ENCODE measurements at regions not wholly inside any gene's neighbourhood (a gene's known extent, or its start where the extent isn't known, plus 50 kb on each side); places are given as distances from the start of the nearest gene placed in this dataset.
"Not testable (repeated sequence)": the region's sequence is repeated elsewhere in the genome, so short reads cannot be mapped to it uniquely, and the experiment has no call there.

- not testable (repeated sequence) for DNase-seq
These were observed 1158.0 kb upstream of the TMEFF2 start for GRCh38 chr2:193352665-193353242.

DNA sequence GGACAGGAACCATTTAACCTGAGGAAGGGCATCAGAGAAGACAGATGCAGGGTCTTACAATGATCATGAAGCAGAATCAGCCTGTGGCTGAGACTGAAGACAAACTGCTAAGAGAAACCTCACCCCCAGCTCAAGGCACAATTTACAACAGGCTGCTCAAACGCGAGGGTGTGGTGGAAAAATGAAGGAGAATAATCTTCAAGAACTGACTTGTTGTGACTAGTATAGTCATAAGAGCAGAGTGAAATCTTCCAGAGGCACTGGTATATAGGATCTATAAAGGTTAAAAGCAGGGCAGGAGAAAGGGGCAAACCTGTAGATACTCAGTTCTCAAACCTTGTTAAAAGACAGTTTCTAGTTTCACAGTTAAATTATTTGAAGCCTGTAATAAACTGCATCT lies 1155.8 kb upstream of the TMEFF2 start:
- DNase-seq: no peak

- DNase-seq: no peak
These were observed 1154.9 kb upstream of the TMEFF2 start for GRCh38 chr2:193349642-193350041.

- no peak for DNase-seq
These were observed 1153.3 kb upstream of the TMEFF2 start for GRCh38 chr2:193348055-193348454.

DNA sequence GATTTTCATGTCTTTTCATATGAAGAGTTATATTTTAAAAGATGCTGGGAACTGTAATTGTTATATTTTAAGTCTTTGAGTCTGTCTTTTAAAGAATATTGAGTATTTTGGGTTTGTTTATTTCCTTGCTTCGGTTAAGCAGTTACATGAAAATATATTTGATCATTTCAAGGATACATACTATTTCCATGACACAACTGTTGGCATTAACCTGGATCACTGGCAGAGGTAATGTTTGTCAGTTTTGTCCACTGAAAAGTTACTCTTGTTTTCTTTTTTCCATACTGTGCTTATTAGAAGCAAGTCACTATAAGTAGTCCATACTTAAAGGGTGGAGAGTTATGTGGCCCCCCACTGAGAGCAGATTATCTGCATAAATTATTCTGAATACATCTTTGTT lies 1142.0 kb upstream of the TMEFF2 start:
- no peak for DNase-seq

DNA sequence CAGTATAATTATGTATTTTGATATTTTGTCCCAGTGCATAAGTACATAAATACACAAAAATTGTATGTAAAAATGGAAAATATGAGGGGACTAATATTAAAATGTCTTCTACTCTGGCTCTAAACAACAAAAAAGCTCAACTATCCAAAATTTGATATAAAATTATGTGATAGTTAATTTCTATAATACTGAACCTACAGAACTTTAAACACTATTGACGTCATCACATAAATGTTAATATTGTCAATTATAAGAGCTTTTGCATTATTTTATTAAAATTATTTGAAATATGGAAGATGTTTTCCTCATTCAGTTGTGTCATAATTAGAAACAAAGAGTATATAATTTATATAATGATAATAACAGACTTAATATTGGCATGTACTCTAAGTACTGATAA lies 1139.7 kb upstream of the TMEFF2 start:
- DNase-seq: no peak

- no peak for DNase-seq
These were observed 1138.8 kb upstream of the TMEFF2 start for GRCh38 chr2:193333539-193333938.

DNA sequence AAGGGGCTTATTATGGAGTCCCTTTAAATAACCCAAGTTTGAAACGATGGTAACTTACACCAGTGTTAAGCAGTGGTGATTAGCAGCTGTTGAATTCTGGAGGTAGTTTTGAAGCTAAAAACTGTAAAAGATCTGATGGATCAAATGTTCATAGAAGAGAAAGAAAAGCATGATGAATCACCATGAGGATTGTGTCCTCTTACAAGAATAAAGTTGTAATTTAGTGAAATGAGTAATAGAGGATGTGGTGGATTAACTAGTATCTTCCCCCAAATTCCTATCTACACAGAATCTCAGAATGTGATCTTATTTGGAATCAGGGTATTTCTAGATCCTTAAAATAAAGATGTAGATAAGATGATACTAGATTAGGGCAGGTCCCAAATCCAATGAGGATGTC lies 1138.2 kb upstream of the TMEFF2 start:
- DNase-seq: no peak

DNA sequence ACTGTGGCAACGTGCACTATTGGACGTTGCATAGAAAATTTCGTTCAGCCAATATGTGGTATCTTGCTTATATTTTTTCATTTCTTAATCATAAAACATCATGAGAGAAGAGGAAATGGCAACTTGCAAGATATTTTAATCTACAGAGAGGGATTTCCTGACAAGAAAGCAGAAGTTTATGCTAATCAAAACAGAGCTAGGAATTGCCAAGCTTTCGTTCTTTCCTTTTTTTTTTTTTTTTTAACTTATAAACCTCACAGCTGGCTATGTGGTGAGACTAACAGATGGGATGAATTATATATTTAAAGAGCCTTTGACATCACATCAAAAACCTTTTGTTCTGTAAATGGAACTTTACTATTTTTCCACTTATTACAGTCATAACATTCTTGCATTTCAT lies 1136.9 kb upstream of the TMEFF2 start:
- no peak for DNase-seq

DNA sequence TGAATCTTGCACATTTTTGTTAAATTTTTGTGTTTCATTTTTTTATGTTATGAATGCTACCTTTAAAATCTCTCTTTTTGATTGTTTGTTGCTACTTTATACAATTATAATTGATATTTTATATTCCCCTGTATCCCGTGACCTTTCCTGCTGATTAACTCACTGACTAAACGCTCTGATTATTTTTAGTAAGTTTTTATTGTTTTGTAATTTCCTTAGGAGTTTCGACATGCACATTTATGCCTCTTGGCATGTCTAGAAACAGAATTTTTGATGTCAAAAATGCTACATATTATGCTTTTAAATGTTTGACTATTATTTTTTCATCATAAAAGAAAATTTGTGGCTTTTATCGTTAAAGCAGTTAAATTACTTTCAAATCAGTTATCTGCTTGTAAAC lies 1131.6 kb upstream of the TMEFF2 start:
- DNase-seq: no peak

GRCh38 chr2:193315428-193316091 lies 1120.8 kb upstream of the TMEFF2 start:
- no peak for DNase-seq

DNA sequence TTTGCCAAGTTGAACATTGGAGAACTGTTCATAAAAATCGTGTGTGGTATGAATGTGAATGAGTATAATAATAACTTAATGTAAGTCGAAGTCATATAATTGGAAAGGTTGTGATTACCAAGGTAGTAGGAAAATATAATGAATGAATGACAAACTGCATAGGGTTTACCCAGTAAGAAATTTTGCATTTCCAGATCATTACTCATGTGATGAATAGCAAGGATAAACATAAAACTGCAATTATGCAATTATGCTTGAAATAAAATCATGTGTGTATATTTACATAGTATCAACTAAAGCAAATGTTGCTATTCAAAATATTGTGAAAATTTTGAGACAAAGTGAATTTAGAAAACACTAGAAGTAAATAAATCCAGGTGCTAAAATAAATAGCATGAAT lies 1108.7 kb upstream of the TMEFF2 start:
- no peak for DNase-seq

DNA sequence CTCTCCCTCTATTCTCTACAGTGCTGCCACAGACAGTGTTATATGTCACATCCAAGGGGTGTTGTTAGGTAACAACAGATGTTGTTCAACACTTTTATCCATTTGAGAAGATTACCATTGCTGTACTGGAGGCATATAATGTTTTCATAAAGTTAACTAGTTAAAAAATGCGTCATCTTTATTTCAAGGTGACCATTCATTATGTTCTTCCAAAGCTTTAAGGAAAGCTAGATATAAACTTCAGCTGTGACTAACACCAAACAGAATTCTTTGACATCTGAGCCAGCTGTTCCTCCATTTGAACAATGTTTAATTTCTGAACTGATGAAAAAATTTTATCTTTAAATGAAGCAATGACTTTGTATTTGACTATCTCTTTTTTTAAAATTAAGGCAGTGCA lies 1099.6 kb upstream of the TMEFF2 start:
- no peak for DNase-seq

- no peak for DNase-seq
These were observed 1084.6 kb upstream of the TMEFF2 start for GRCh38 chr2:193279361-193279760.

- no peak for DNase-seq
These were observed 1082.3 kb upstream of the TMEFF2 start for GRCh38 chr2:193276988-193277387.

- no peak for DNase-seq
These were observed 1081.8 kb upstream of the TMEFF2 start for GRCh38 chr2:193276560-193276959.

DNA sequence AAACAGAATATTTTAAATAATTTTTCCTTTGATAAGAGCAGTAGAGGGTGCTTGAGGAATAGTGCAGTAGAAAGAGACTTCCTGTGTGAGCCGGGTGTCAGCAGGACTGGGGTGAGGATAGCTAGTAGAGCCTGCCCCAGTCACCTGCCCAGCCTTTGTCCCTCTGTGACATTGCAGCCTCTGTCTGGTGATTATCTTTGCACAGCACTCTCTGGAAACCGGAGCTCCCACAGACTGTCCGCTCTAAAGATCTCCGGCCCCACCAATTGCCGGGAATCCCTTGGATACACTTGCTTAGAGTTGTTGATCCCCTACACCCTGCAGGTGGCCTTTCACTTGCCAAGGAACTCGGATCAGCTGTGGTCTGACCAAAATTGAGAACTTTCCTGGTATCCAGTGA lies 1081.3 kb upstream of the TMEFF2 start:
- no peak for DNase-seq

GRCh38 chr2:193272011-193272410 lies 1077.3 kb upstream of the TMEFF2 start:
- no peak for DNase-seq

DNA sequence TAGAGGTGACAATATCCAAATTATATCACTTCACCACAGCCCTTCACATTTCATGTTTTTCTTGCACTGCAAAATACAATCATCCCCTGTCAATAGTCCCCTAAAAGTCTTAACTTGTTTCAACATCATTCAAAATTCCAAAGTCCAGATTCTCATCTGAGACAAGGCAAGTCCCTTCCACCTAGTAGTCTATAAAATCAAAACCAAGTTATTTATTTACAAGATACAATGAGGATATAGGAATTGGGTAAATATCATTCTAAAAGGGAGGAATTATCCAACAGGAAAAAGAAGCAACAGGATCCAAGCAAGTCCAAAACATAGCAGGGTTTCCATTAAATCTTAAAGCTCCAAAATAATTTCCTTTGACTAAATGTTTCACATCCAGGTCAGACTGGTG lies 1076.1 kb upstream of the TMEFF2 start:
- no peak for DNase-seq

GRCh38 chr2:193267496-193268002 lies 1072.8 kb upstream of the TMEFF2 start:
- no peak for DNase-seq

DNA sequence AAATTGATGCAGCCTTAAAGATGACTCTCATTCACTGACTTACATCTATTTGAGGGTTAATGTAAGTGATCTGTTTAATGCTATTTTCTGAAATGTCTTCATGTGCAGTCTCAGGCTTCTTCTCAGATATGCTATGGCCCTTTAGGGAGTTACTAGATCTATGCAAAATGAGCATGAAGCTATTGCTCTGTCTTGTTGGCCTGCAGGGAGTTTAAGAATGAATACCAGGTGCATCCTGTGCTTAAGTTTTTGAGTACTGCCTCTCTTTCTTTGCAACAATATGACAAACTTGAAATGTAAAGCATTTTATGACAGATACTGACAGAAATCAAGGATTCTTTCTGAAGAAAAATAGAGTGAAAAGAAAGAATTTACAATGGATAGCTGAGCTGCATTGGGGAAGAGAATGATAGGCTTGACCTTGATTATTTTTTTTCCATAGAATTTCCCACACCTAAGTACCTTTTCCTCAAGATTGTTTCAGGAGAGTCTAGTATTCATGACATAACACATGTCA lies 1058.3 kb upstream of the TMEFF2 start:
- no peak for DNase-seq

GRCh38 chr2:193251909-193252308 lies 1057.2 kb upstream of the TMEFF2 start:
- no peak for DNase-seq

DNA sequence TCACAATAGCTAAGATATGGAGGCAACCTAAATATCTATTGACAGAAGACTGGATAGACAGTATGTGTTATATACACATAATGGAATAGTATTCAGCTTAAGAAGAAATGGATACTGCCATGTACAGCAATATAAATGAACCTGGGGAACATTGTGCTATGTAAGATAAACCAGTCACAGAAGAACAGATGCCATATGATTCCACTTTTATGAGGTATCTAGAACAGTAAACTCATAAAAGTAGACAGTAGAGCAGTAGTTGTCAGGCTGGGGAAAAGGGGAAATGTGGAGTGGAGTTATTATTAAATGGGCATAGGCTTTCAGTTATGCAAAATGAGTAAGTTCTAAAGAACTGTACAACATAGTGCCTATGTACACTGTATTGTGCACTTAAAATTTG lies 1055.7 kb upstream of the TMEFF2 start:
- DNase-seq: no peak

GRCh38 chr2:193240752-193241151 lies 1046.0 kb upstream of the TMEFF2 start:
- no peak for DNase-seq

GRCh38 chr2:193231634-193232033 lies 1036.9 kb upstream of the TMEFF2 start:
- DNase-seq: no peak
